B cell (primary cell): ENCODE measurements at regions not wholly inside any gene's neighbourhood (a gene's known extent, or its start where the extent isn't known, plus 50 kb on each side); places are given as distances from the start of the nearest gene placed in this dataset.

ENCODE experiments used
- ATAC-seq: fragments of 200-7000 bp; cut with Tn5 transposase; one replicate; pipeline ENCODE4 v1.10.0; 2021; ENCODE audit warnings: low read depth, mild to moderate bottlenecking, moderate number of reproducible peaks, moderate library complexity
- CTCF ChIA-PET: fragments of 350-600 bp; sonication (Branson Sonifier 250); formaldehyde crosslinking; loops from one replicate; lab custom pipeline; 2021; ENCODE audit warnings: antibody characterized with exemption, inconsistent platforms; lab: Charles Lee
- POLR2A ChIA-PET: fragments of 350-600 bp; sonication (Branson Sonifier 250); formaldehyde crosslinking; loops from one replicate; lab custom pipeline; 2021; ENCODE audit warnings: antibody characterized with exemption; lab: Charles Lee
- DNase-seq: peaks from one replicate; pipeline ENCODE4 v3.0.0; 2013
- H2AFZ ChIP-seq: 2 replicates; pipeline ENCODE4 v1.6.1; 2012; ENCODE audit warnings: mild to moderate bottlenecking, low read depth, low read length; ENCODE audit not compliant: insufficient read depth, poor library complexity, severe bottlenecking
- H3K27ac ChIP-seq, 2 donors: 1 replicate in 1 of 2; 2 replicates in 1 of 2; pipeline ENCODE4 v1.5.1; 2012 to 2013; ENCODE audit warnings: low read length in 2 of 2, mild to moderate bottlenecking in 2 of 2, moderate library complexity in 1 of 2
- H3K27me3 ChIP-seq, 4 experiments: fragments of 200-600 bp in 1 of 4; sonication (generic) in 1 of 4; replicated peaks in 1 of 4; 1 replicate in 2 of 4; 2 replicates in 2 of 4; pipeline versions ENCODE4 v1.6.1 to v1.7.0; 2013 to 2016; ENCODE audit warnings: low read length in 3 of 4, mild to moderate bottlenecking in 2 of 4, mixed read lengths in 1 of 4, moderate library complexity in 1 of 4; ENCODE audit not compliant: insufficient read depth in 4 of 4, control insufficient read depth in 3 of 4; ENCODE audit errors: control extremely low read depth in 1 of 4
- H3K36me3 ChIP-seq, 2 experiments: replicated peaks in 1 of 2; 1 replicate in 1 of 2; 2 replicates in 1 of 2; pipeline versions ENCODE4 v1.6.1 to v1.7.1; 2013; ENCODE audit warnings: low read length in 1 of 2; ENCODE audit not compliant: insufficient read depth in 2 of 2, control insufficient read depth in 1 of 2; ENCODE audit errors: control extremely low read depth in 1 of 2, extremely low read depth in 1 of 2
- H3K4me1 ChIP-seq, 2 donors: fragments of 200-600 bp in 1 of 2; sonication (generic) in 1 of 2; 1 replicate in 1 of 2; 2 replicates in 1 of 2; pipeline versions ENCODE4 v1.5.1 to v1.6.1; 2013 to 2017; ENCODE audit warnings: low read length in 2 of 2; ENCODE audit not compliant: control insufficient read depth in 2 of 2, insufficient read depth in 2 of 2
- H3K4me2 ChIP-seq: replicated peaks from 2 replicates; pipeline ENCODE3; 2012; ENCODE audit warnings: mild to moderate bottlenecking, low read depth, low read length; ENCODE audit not compliant: poor library complexity, severe bottlenecking
- H3K4me3 ChIP-seq, 5 experiments: fragments of 200-600 bp in 1 of 5; sonication (generic) in 1 of 5; 1 replicate in 3 of 5; 2 replicates in 2 of 5; pipeline versions ENCODE4 v1.5.1 to v1.7.0; 2011 to 2016; ENCODE audit warnings: low read length in 4 of 5, mild to moderate bottlenecking in 4 of 5, low read depth in 2 of 5, control low read depth in 1 of 5, moderate library complexity in 1 of 5; ENCODE audit not compliant: insufficient read depth in 1 of 5; ENCODE audit errors: control extremely low read depth in 1 of 5, extremely low read depth in 1 of 5
- H3K79me2 ChIP-seq: fragments of 200-600 bp; sonication (generic); one replicate; pipeline ENCODE4 v1.6.0; 2016; ENCODE audit warnings: low read length; ENCODE audit not compliant: control insufficient read depth, insufficient read depth
- H3K9ac ChIP-seq: fragments of 200-600 bp; sonication (generic); 2 replicates; pipeline ENCODE4 v1.6.1; 2017; ENCODE audit warnings: mild to moderate bottlenecking, low read length, moderate library complexity
- H3K9me3 ChIP-seq, 3 donors: one replicate each; pipeline versions ENCODE4 v1.6.1 to v1.7.1; 2013; ENCODE audit warnings: low read length in 2 of 3; ENCODE audit not compliant: control insufficient read depth in 2 of 3, insufficient read depth in 1 of 3; ENCODE audit errors: control extremely low read depth in 1 of 3
- H4K20me1 ChIP-seq: 2 replicates; pipeline ENCODE4 v1.6.0; 2012; ENCODE audit warnings: mild to moderate bottlenecking, low read length; ENCODE audit not compliant: insufficient read depth, control insufficient read depth, poor library complexity, severe bottlenecking
- H3K27ac Mint-ChIP-seq: one replicate; pipeline ENCODE4 v1.8.0; 2021; ENCODE audit warnings: mixed read lengths
- H3K27me3 Mint-ChIP-seq: one replicate; pipeline ENCODE4 v1.8.0; 2021; ENCODE audit warnings: mixed read lengths
- H3K4me1 Mint-ChIP-seq: one replicate; pipeline ENCODE4 v1.8.0; 2021; ENCODE audit warnings: mixed read lengths
- H3K4me3 Mint-ChIP-seq: one replicate; pipeline ENCODE4 v1.8.0; 2021; ENCODE audit warnings: mixed read lengths
- H3K9me3 Mint-ChIP-seq: one replicate; pipeline ENCODE4 v1.8.0; 2022; ENCODE audit warnings: mixed read lengths; ENCODE audit not compliant: insufficient read depth
- CTCF ChIP-seq: fragments of 200-600 bp; IDR thresholded peaks from one replicate; pipeline ENCODE4 v1.8.0; 2022; ENCODE audit warnings: antibody characterized with exemption, mild to moderate bottlenecking
- EZH2 ChIP-seq: IDR thresholded peaks from 2 replicates; pipeline ENCODE4 v1.6.1; 2012; ENCODE audit warnings: borderline replicate concordance, low read depth, mild to moderate bottlenecking, moderate library complexity, low read length; ENCODE audit not compliant: insufficient read depth, poor library complexity, severe bottlenecking
- WGBS: methylation state at CpG from one replicate; pipeline ENCODE4 v1.1.5; 2013; ENCODE audit warnings: missing lambda C conversion rate; ENCODE audit not compliant: insufficient coverage; 5-methylcytosine and 5-hydroxymethylcytosine counted together
- intact Hi-C: fragments of 100-400 bp; cut with micrococcal nuclease; formaldehyde crosslinking; loops from one replicate; pipeline ENCODE4 v1.10.0; 2022

GRCh38 chr20:50245498-50246366 lies 55.1 kb downstream of the CEBPB start:
- Mint-ChIP-seq H3K4me3 (no peak overlapping the region), H3K27ac (no peak overlapping the region), H3K9me3 (no peaks in the 10 kb centered on the region), H3K4me1 (no peaks in the 10 kb centered on the region), H3K27me3 (peaks cover 14% of the 10 kb centered on the region)
- Histone ChIP-seq H3K27me3 (no peaks in the 10 kb centered on the region), H3K36me3 (no peaks in the 10 kb centered on the region), H2AFZ (no peak overlapping the region), H3K27ac (no peak overlapping the region), H4K20me1 (no peaks in the 10 kb centered on the region), H3K4me2 (no peak overlapping the region), H3K9me3 (no peaks in the 10 kb centered on the region), H3K4me3 (no peak overlapping the region), H3K9ac (no peak overlapping the region), H3K4me1 (no peaks in the 10 kb centered on the region), H3K79me2 (no peaks in the 10 kb centered on the region)
- TF ChIP-seq EZH2, result no peak
- no peak for TF ChIP-seq CTCF
- ATAC-seq (no peak), DNase-seq (no peak)
- intact Hi-C loops, result no loop called here
- ChIA-PET POLR2A (no interaction called here), CTCF (no interaction called here)
- WGBS, result 82% methylated on average over 9 of the region's 14 CpGs

GRCh38 chr20:50246367-50247195 lies 56.0 kb downstream of the CEBPB start:
- Histone ChIP-seq H3K9ac (no peak overlapping the region), H3K4me1 (no peaks in the 10 kb centered on the region), H3K27ac (no peak overlapping the region), H4K20me1 (no peaks in the 10 kb centered on the region), H3K79me2 (no peaks in the 10 kb centered on the region), H3K36me3 (no peaks in the 10 kb centered on the region), H3K27me3 (no peaks in the 10 kb centered on the region), H2AFZ (no peak overlapping the region), H3K4me3 (no peak overlapping the region), H3K9me3 (no peaks in the 10 kb centered on the region), H3K4me2 (no peak overlapping the region)
- ATAC-seq (no peak), DNase-seq (no peak)
- no peaks in the 10 kb centered on the region for H3K9me3 Mint-ChIP-seq
- H3K4me1 Mint-ChIP-seq, result no peaks in the 10 kb centered on the region
- H3K27ac Mint-ChIP-seq, result no peak overlapping the region
- CTCF ChIA-PET, result no interaction called here
- peaks cover 16% of the 10 kb centered on the region for H3K27me3 Mint-ChIP-seq
- POLR2A ChIA-PET, result no interaction called here
- 92% methylated on average over 13 of the region's 17 CpGs for WGBS
- no peak overlapping the region for H3K4me3 Mint-ChIP-seq
- intact Hi-C loops, result no loop called here
- no peak for TF ChIP-seq EZH2
- no peak for TF ChIP-seq CTCF
